K562 (cell line): ENCODE measurements at regions not wholly inside any gene's neighbourhood (a gene's known extent, or its start where the extent isn't known, plus 50 kb on each side); places are given as distances from the start of the nearest gene placed in this dataset.

ENCODE experiments used
- TAF15 ChIP-seq: fragments of 200-400 bp; formaldehyde crosslinking; IDR thresholded peaks from 2 replicates; pipeline ENCODE4 v1.6.1; 2017; ENCODE audit warnings: mild to moderate bottlenecking, low read depth, low read length, moderate library complexity
- TF ChIP-seq, protein P1 (sequence below): sonication (generic); formaldehyde crosslinking; IDR thresholded peaks from 2 replicates; pipeline ENCODE4 v1.8.0; 2022; ENCODE audit warnings: mild to moderate bottlenecking, missing genetic modification reagents
- TF ChIP-seq, protein P2 (sequence below), 3 experiments: IDR thresholded peaks in 2 of 3; conservative IDR thresholded peaks in 1 of 3; 2 replicates each; pipeline ENCODE4 v1.5.1; 2011 to 2012; ENCODE audit warnings: low read length in 3 of 3, mild to moderate bottlenecking in 3 of 3, control low read depth in 2 of 3, improper control_type of control experiment in 1 of 3, inconsistent platforms in 1 of 3, low read depth in 1 of 3, mixed read lengths in 1 of 3, moderate library complexity in 1 of 3; ENCODE audit not compliant: insufficient read depth in 2 of 3

DNA sequence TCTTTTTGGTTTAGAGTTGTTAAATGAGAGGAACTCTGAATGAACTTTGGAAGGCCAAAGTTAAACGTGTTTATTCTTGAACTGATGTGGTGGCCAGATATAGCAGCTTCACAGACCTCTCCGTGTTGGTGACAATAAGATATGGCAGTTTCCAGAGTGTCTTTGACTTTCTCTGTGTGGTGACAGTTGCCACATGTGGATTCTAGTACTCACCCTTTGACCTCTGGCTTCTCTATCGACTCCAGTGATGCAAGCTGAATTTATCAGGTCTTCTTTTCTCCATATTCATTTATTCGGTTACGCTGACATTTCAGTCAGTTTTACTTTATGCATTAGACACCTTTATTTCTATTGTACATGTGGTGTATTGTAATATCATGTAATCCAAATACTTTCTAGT is 1469.5 kb downstream of the SLITRK1 start:
- TF ChIP-seq TAF15: no peak
- TF ChIP-seq, protein P1, sequence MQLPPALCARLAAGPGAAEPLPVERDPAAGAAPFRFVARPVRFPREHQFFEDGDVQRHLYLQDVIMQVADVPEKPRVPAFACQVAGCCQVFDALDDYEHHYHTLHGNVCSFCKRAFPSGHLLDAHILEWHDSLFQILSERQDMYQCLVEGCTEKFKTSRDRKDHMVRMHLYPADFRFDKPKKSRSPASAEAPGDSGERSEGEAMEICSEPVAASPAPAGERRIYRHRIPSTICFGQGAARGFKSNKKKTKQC (CRISPR knock-in tag): no peak
- TF ChIP-seq, protein P2, sequence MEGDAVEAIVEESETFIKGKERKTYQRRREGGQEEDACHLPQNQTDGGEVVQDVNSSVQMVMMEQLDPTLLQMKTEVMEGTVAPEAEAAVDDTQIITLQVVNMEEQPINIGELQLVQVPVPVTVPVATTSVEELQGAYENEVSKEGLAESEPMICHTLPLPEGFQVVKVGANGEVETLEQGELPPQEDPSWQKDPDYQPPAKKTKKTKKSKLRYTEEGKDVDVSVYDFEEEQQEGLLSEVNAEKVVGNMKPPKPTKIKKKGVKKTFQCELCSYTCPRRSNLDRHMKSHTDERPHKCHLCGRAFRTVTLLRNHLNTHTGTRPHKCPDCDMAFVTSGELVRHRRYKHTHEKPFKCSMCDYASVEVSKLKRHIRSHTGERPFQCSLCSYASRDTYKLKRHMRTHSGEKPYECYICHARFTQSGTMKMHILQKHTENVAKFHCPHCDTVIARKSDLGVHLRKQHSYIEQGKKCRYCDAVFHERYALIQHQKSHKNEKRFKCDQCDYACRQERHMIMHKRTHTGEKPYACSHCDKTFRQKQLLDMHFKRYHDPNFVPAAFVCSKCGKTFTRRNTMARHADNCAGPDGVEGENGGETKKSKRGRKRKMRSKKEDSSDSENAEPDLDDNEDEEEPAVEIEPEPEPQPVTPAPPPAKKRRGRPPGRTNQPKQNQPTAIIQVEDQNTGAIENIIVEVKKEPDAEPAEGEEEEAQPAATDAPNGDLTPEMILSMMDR (IDR thresholded peaks at IDR 0.05 in 2 of 3, conservative IDR thresholded peaks at IDR 0.05 in 1 of 3; ENCODE audit: insufficient read depth in 2 of 3, low read depth in 1 of 3, low read length in 3 of 3): no peak
